ENCODE measurements at regions not wholly inside any gene's neighbourhood (a gene's known extent, or its start where the extent isn't known, plus 50 kb on each side); places are given as distances from the start of the nearest gene placed in this dataset.

DNA sequence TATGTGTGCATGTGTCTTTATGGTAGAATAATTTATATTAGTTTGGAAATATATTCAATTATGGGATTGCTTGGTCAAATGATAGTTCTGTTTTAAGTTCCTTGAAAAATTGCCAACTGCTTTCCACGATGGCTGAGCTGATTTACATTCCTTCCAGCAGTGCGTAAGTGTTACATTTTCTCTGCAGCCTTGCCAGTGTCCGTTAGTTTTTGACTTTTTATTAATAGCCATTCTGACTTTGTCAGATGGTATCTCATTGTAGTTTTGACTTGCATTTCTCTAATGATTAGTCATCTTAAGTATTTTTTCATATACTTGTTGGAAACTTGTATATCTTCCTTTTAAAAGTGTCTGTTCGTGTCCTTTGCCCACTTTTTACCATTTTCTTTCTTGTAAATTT, 434.2 kb upstream of the POT1 start:
- no peaks in the 10 kb centered on the region for H3K9me3 ChIP-seq
- H3K4me1 ChIP-seq (ENCODE audit: control insufficient read depth in 1 of 2, low read depth in 2 of 2), result no peaks in the 10 kb centered on the region
- no peak for DNase-seq (ENCODE audit: low spot score)
- no peaks in the 10 kb centered on the region for H3K27me3 ChIP-seq (replicated peaks; ENCODE audit: insufficient read depth)
- H3K36me3 ChIP-seq, result no peaks in the 10 kb centered on the region
- H3K27ac ChIP-seq, result no peak overlapping the region
- TF ChIP-seq, protein P1, sequence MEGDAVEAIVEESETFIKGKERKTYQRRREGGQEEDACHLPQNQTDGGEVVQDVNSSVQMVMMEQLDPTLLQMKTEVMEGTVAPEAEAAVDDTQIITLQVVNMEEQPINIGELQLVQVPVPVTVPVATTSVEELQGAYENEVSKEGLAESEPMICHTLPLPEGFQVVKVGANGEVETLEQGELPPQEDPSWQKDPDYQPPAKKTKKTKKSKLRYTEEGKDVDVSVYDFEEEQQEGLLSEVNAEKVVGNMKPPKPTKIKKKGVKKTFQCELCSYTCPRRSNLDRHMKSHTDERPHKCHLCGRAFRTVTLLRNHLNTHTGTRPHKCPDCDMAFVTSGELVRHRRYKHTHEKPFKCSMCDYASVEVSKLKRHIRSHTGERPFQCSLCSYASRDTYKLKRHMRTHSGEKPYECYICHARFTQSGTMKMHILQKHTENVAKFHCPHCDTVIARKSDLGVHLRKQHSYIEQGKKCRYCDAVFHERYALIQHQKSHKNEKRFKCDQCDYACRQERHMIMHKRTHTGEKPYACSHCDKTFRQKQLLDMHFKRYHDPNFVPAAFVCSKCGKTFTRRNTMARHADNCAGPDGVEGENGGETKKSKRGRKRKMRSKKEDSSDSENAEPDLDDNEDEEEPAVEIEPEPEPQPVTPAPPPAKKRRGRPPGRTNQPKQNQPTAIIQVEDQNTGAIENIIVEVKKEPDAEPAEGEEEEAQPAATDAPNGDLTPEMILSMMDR (IDR thresholded peaks at IDR 0.05), result no peak
- H3K4me3 ChIP-seq, result no peak overlapping the region
- ATAC-seq (ENCODE audit: insufficient number of reproducible peaks, low FRiP score, low read depth), result no peak

DNA sequence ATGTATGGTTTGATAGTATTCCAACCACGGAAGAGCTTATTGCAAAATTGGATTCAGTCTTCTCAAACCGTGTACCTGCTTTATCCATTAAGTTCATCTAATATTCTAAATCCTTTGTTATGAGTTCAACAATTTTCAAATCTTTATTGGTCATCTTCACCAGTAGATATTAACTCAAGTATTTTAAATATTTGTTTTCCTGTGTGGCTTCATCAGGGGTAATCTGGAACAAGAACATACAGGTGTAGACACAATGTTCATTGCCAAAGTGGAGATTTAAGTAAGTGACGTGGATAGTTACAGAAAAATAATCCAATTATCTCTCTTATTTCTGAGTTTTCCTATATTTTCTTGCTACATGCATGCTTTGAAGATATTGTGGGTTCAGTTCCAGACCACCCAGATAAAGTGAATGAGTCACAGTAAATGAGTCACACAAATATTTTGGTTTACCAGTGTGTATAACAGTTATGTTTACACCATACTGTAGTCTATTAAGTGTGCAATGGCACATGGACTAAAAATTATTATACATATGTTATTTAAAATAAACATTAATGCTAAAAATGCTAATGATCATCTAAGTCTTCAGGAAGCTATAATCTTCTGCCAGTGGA, 429.0 kb upstream of the POT1 start:
- Histone ChIP-seq H3K27ac (no peak overlapping the region), H3K9me3 (no peaks in the 10 kb centered on the region), H3K4me3 (no peak overlapping the region), H3K36me3 (no peaks in the 10 kb centered on the region), H3K4me1 (ENCODE audit: control insufficient read depth in 1 of 2, low read depth in 2 of 2) (no peaks in the 10 kb centered on the region), H3K27me3 (replicated peaks; ENCODE audit: insufficient read depth) (no peaks in the 10 kb centered on the region)
- DNase-seq (ENCODE audit: low spot score) (no peak), ATAC-seq (ENCODE audit: insufficient number of reproducible peaks, low FRiP score, low read depth) (no peak)
- TF ChIP-seq, protein P1 (IDR thresholded peaks at IDR 0.05), result no peak

DNA sequence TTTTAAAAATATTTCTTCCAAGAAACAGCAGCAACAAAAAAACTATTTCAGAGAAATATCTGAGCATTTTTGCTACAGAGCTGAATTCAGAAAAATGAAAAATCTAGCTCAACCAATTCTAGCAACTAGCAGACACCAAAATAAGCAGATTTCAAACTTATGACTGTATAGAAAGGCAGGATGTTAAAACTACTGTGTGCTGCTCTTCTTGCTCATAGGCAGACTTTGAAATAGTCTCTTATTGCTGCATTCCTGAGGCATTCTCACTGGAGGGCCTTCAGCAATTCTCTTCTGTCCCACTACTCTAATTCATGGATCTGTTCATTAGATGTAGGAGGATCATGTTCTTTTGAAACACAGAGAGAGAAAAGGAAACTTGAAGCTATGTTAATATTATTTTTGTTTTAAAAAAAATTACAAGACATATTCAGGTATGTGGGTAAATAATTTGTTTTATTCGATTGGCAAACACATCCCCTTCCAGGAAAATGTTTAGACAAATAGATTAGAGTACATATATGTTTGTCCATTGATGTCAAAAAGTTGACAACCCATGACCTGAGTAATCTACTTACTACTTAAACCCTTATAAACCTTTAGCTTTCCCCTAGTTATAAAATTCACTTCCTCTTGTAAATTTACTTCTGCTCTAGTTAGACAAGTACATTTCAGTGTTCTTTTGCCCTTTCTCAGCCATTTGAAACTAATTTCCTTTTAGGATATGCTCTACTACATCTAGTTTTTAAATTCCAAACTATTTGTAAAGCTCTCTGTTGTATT, 428.2 kb upstream of the POT1 start:
- TF ChIP-seq, protein P1 (IDR thresholded peaks at IDR 0.05), result no peak
- H3K27me3 ChIP-seq (replicated peaks; ENCODE audit: insufficient read depth), result no peaks in the 10 kb centered on the region

DNA sequence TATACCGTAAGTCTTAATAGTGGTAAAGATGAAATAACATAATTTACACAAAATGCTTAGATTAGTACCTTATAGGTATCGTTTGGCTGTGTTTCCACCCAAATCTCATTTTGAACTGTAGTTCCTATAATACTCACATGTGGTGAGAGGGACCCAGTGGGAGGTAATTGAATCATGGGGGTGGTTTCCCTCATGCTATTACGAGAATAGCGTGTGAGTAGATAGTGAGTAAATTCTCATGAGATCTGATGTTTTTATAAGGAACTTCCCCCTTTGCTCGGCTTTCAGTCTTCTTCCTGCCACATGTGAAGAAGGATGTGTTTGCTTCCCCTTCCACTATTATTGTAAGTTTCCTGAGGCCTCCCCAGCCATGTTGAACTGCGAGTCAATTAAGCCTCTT, 426.3 kb upstream of the POT1 start:
- Histone ChIP-seq H3K27ac (no peak overlapping the region), H3K9me3 (no peaks in the 10 kb centered on the region), H3K36me3 (no peaks in the 10 kb centered on the region), H3K4me1 (ENCODE audit: control insufficient read depth in 1 of 2, low read depth in 2 of 2) (no peaks in the 10 kb centered on the region), H3K27me3 (replicated peaks; ENCODE audit: insufficient read depth) (no peaks in the 10 kb centered on the region), H3K4me3 (no peak overlapping the region)
- ATAC-seq (ENCODE audit: insufficient number of reproducible peaks, low FRiP score, low read depth), result no peak
- no peak for DNase-seq (ENCODE audit: low spot score)
- TF ChIP-seq, protein P1 (IDR thresholded peaks at IDR 0.05), result no peak

More for the DNA sequence above, 428.2 kb upstream of the POT1 start:
- Histone ChIP-seq H3K4me3 (no peak overlapping the region), H3K4me1 (ENCODE audit: control insufficient read depth in 1 of 2, low read depth in 2 of 2) (no peaks in the 10 kb centered on the region), H3K36me3 (no peaks in the 10 kb centered on the region), H3K27ac (no peak overlapping the region), H3K9me3 (no peaks in the 10 kb centered on the region)
- ATAC-seq (ENCODE audit: insufficient number of reproducible peaks, low FRiP score, low read depth) (no peak), DNase-seq (ENCODE audit: low spot score) (no peak)

DNA sequence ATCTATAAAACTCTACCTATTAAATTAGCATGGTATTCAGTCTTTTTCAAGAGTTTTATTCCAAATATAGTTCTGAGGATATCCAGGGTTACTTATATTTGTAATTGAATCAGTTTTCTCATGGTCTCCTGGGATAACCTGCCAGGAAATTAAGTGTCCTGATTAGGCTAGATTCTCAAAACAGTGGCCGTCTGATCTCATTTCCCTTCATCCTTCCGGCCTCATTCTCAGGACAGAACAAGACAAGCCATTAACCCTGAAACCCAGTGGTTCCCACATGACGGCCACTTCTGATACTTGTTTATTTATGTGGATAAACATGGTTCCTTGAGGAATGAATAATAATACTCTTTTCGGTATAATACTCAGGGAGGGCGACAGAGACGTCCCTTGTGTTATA, 417.6 kb upstream of the POT1 start:
- TF ChIP-seq, protein P1 (IDR thresholded peaks at IDR 0.05), result no peak
- H3K9me3 ChIP-seq, result no peaks in the 10 kb centered on the region

More for the DNA sequence above, 417.6 kb upstream of the POT1 start:
- H3K27me3 ChIP-seq (replicated peaks; ENCODE audit: insufficient read depth), result no peaks in the 10 kb centered on the region
- no peak overlapping the region for H3K4me3 ChIP-seq
- no peak overlapping the region for H3K27ac ChIP-seq
- no peaks in the 10 kb centered on the region for H3K4me1 ChIP-seq (ENCODE audit: control insufficient read depth in 1 of 2, low read depth in 2 of 2)
- no peak for ATAC-seq (ENCODE audit: insufficient number of reproducible peaks, low FRiP score, low read depth)
- DNase-seq (ENCODE audit: low spot score), result no peak
- H3K36me3 ChIP-seq, result no peaks in the 10 kb centered on the region
